Mesothelial cell of epicardium (in vitro differentiated cells): ENCODE measurements at regions not wholly inside any gene's neighbourhood (a gene's known extent, or its start where the extent isn't known, plus 50 kb on each side); places are given as distances from the start of the nearest gene placed in this dataset.

Experiments
- DNase-seq, 2 experiments: peaks; one replicate each; pipeline ENCODE4 v3.0.0; 2021; ENCODE audit warnings: low spot score in 2 of 2; ENCODE audit not compliant: unreplicated experiment in 2 of 2
- H3K27ac Mint-ChIP-seq: 2 replicates; pipeline ENCODE4 v1.8.0; 2021; ENCODE audit warnings: mixed read lengths
- H3K27me3 Mint-ChIP-seq: 2 replicates; pipeline ENCODE4 v1.8.0; 2021; ENCODE audit warnings: low read depth, mixed read lengths
- H3K36me3 Mint-ChIP-seq: 2 replicates; pipeline ENCODE4 v1.8.0; 2021; ENCODE audit warnings: mixed read lengths
- H3K4me1 Mint-ChIP-seq: 2 replicates; pipeline ENCODE4 v1.8.0; 2021; ENCODE audit warnings: mixed read lengths
- H3K4me3 Mint-ChIP-seq: 2 replicates; pipeline ENCODE4 v1.8.0; 2021; ENCODE audit warnings: mild to moderate bottlenecking, moderate library complexity, mixed read lengths
- H3K9me3 Mint-ChIP-seq: 2 replicates; pipeline ENCODE4 v1.8.0; 2021; ENCODE audit warnings: mixed read lengths
- TF ChIP-seq, protein P1 (sequence below): fragments of 200-600 bp; sonication (generic); IDR thresholded peaks from one replicate; pipeline ENCODE4 v1.5.0; 2021; ENCODE audit warnings: antibody characterized with exemption; ENCODE audit not compliant: unreplicated experiment

DNA sequence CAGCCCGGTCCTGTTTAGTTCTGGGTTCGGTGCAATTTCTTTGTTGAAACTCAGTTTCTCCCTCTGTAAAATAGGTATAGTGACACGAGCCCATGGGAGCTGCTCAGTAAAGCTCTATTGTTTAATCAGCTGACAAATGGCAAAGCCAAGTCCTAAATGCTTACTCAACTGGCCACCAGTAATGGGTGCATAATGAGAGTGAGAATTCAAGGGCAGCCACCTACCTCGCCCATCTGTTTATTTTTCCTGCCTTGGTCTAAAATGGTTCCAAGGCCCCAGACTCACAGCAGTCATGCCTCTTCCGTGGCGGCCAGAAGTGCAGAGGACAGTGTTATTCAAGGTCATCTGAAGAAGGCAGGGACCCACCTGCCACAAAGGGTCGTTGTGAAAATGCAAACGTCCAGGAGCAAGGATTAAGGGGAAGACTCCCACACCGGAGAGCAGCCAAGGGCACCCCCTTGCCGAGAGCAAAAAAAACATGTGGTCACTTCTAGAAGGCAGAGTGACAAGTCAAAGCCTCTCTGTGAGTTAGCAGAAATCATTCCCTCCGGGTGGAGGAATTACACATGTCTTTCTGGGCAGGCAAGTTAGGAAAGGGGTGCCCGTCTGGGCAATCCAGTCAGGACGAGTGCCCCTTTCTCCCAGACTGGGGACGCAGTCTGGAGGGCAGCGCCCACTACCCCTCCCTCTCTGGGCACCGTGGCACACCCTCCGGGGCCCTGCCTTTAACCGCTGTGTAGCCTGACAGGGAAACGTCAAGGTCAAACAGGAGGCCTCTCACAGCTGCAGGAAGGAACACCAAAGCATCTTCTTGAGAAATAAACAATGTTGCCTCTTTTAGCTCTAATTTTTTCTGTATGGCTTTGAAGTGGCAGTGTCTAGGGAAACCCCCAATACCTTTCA, 186.2 kb downstream of the FOXO1 start:
- Mint-ChIP-seq H3K4me3 (no peak overlapping the region), H3K9me3 (peaks cover 3% of the 10 kb centered on the region), H3K27ac (no peak overlapping the region), H3K27me3 (no peaks in the 10 kb centered on the region), H3K36me3 (no peaks in the 10 kb centered on the region), H3K4me1 (peaks cover 22% of the 10 kb centered on the region)
- TF ChIP-seq, protein P1, sequence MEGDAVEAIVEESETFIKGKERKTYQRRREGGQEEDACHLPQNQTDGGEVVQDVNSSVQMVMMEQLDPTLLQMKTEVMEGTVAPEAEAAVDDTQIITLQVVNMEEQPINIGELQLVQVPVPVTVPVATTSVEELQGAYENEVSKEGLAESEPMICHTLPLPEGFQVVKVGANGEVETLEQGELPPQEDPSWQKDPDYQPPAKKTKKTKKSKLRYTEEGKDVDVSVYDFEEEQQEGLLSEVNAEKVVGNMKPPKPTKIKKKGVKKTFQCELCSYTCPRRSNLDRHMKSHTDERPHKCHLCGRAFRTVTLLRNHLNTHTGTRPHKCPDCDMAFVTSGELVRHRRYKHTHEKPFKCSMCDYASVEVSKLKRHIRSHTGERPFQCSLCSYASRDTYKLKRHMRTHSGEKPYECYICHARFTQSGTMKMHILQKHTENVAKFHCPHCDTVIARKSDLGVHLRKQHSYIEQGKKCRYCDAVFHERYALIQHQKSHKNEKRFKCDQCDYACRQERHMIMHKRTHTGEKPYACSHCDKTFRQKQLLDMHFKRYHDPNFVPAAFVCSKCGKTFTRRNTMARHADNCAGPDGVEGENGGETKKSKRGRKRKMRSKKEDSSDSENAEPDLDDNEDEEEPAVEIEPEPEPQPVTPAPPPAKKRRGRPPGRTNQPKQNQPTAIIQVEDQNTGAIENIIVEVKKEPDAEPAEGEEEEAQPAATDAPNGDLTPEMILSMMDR, result no peak
- DNase-seq, result no peak

DNA sequence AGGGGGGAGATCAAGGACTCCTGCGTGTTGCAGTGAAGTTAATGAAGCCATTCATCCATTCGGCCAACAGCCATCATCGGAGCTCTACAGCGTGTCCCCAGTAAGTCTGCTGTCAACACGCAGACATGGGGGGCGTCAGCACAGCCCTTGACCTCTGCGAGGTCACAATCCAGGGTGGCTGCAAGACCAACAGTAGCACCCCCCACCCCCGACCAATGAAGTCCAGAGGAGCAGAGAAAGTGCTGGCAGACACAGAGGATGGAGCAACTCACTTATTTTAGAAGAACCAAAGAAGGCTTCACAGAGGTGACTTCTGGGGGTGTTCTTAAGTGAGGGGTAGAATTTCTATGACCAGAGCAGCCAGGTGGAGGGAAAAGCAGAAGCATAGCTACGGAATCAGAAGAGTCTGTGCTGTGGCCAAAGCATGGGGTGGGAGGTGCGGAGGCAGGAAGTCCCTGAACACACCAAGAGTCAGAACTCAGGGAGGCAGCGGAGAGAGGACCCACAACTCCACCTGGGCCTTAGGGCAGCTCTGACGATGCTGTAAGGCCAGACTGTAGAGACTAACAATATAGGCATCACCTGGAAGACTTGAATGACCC, 185.4 kb downstream of the FOXO1 start:
- no peaks in the 10 kb centered on the region for H3K36me3 Mint-ChIP-seq

DNA sequence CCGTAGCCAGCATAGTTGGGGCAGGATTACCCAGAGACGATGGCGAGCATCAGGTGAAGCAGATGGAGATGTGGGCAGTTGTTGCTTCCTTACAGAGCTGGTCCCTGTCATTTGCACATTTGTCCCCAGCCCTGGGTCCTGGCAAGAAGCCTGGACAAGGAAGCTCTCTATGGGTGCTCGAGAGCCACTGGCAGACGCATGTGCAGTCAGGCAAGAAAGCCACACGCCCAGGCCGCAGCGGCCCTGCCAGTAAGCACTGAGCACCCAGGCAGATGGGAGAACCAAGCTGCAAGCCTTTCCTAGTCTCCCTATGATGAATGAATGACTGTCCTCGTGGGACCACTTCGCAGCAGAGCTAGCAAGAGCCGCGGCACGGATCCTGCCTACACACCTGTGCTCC, 182.8 kb downstream of the FOXO1 start:
- peaks cover 2% of the 10 kb centered on the region for H3K27me3 Mint-ChIP-seq
- TF ChIP-seq, protein P1, result no peak
- DNase-seq, result no peak
- H3K4me1 Mint-ChIP-seq, result no peaks in the 10 kb centered on the region
- no peaks in the 10 kb centered on the region for H3K9me3 Mint-ChIP-seq
- H3K4me3 Mint-ChIP-seq, result no peak overlapping the region
- no peaks in the 10 kb centered on the region for H3K36me3 Mint-ChIP-seq
- H3K27ac Mint-ChIP-seq, result no peak overlapping the region

More for the DNA sequence above, 185.4 kb downstream of the FOXO1 start:
- Mint-ChIP-seq H3K27me3 (no peaks in the 10 kb centered on the region), H3K9me3 (no peaks in the 10 kb centered on the region), H3K27ac (no peak overlapping the region), H3K4me1 (peaks cover 22% of the 10 kb centered on the region), H3K4me3 (no peak overlapping the region)
- no peak for DNase-seq
- TF ChIP-seq, protein P1, result no peak

DNA sequence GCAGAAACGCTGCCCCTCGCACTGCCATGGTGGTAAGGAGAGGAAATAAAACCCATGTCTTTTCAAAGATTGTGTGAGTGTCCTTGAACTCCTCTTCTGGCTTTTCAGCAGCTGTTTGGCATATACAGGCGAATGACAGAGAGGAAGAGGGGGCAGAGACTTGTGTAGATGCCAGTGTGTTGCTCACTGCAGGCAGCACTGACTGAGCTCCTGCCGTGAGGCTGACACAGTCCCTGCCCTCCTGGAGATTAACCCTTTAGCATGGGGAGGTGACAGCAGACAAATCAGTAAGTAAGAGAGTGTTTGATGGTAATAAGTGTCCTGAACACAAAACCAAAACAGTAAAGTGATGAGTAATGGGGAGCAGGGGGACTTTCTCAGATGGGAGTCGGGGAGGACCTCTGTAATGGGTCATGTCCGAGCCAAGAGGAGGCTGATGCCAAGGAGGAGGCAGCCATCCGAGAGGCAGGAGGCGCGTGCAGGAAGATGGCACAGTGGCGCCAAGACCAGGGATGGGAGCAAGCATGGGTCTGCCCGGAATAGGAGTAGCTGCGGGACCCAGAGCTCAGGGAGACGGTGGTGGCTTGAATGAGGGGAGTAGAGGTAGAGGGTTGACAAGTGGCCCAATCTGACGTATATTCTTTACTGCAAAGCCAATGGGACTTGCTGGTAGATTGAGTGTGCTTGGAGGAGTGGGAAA, 182.2 kb downstream of the FOXO1 start:
- H3K9me3 Mint-ChIP-seq, result no peaks in the 10 kb centered on the region
- peaks cover 2% of the 10 kb centered on the region for H3K27me3 Mint-ChIP-seq
- no peak for DNase-seq
- no peaks in the 10 kb centered on the region for H3K36me3 Mint-ChIP-seq
- H3K4me3 Mint-ChIP-seq, result no peak overlapping the region
- H3K27ac Mint-ChIP-seq, result no peak overlapping the region
- peaks cover under 1% of the 10 kb centered on the region for H3K4me1 Mint-ChIP-seq
- TF ChIP-seq, protein P1, result no peak

DNA sequence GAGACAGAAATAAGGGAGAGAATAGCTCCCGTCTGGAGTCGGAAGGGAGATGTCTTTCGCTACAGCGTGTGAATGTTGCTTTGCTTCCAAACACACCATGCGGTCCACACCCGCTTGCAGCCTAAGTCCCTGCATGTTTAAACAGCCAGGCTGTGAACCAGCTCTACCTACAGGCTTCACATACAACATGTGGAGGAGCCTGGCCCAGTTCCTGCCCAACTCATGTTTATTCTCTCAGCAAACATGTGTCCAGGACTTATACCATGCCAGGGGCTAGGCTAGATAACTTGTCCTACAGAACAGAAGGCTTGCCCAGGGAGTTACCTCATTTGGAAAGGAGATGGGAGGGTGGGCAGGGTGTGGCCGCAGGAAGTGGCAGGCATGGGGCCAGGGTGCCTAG, 181.5 kb downstream of the FOXO1 start:
- peaks cover 7% of the 10 kb centered on the region for H3K4me1 Mint-ChIP-seq
- no peaks in the 10 kb centered on the region for H3K36me3 Mint-ChIP-seq

More for the DNA sequence above, 181.5 kb downstream of the FOXO1 start:
- peaks cover 2% of the 10 kb centered on the region for H3K27me3 Mint-ChIP-seq
- no peak overlapping the region for H3K27ac Mint-ChIP-seq
- no peaks in the 10 kb centered on the region for H3K9me3 Mint-ChIP-seq
- H3K4me3 Mint-ChIP-seq, result no peak overlapping the region
- TF ChIP-seq, protein P1, result no peak
- DNase-seq, result no peak
